HepG2 (cell line): ENCODE measurements at regions not wholly inside any gene's neighbourhood (a gene's known extent, or its start where the extent isn't known, plus 50 kb on each side); places are given as distances from the start of the nearest gene placed in this dataset.

Experiments
- CBFB ChIP-seq: sonication (generic); formaldehyde crosslinking; IDR thresholded peaks from 2 replicates; pipeline ENCODE4 v1.4.0; 2020; ENCODE audit warnings: missing genetic modification reagents
- EEA1 ChIP-seq: sonication (generic); formaldehyde crosslinking; IDR thresholded peaks from 2 replicates; pipeline ENCODE4 v1.5.1; 2020; ENCODE audit warnings: mild to moderate bottlenecking, missing genetic modification reagents, borderline replicate concordance
- GATAD1 ChIP-seq: IDR thresholded peaks from 2 replicates; pipeline ENCODE4 v1.6.1; 2016; ENCODE audit warnings: missing genetic modification reagents, missing compliant biosample characterization
- GZF1 ChIP-seq: sonication (generic); formaldehyde crosslinking; IDR thresholded peaks from 2 replicates; pipeline ENCODE4 v1.5.1; 2020; ENCODE audit warnings: mild to moderate bottlenecking, missing genetic modification reagents
- HMGXB4 ChIP-seq, 2 experiments: sonication (generic) in 1 of 2; formaldehyde crosslinking in 1 of 2; IDR thresholded peaks; 2 replicates each; pipeline versions ENCODE4 v1.4.0 to v1.6.1; 2018 to 2020; ENCODE audit warnings: missing genetic modification reagents in 2 of 2, borderline replicate concordance in 1 of 2, low read depth in 1 of 2, mild to moderate bottlenecking in 1 of 2, missing biosample characterization in 1 of 2
- KDM2A ChIP-seq: sonication (generic); formaldehyde crosslinking; IDR thresholded peaks from 2 replicates; pipeline ENCODE4 v1.4.0; 2020; ENCODE audit warnings: low read depth, missing genetic modification reagents, borderline replicate concordance
- NBN ChIP-seq: fragments of 450-650 bp; conservative IDR thresholded peaks from 2 replicates; pipeline ENCODE4 v1.6.1; 2017
- NFYC ChIP-seq: IDR thresholded peaks from 2 replicates; pipeline ENCODE4 v1.6.1; 2016; ENCODE audit warnings: missing genetic modification reagents, missing compliant biosample characterization
- PHF20 ChIP-seq: sonication (generic); formaldehyde crosslinking; IDR thresholded peaks from 2 replicates; pipeline ENCODE4 v1.5.0; 2020; ENCODE audit warnings: mild to moderate bottlenecking, missing genetic modification reagents
- POGK ChIP-seq: sonication (generic); formaldehyde crosslinking; conservative IDR thresholded peaks from 2 replicates; pipeline ENCODE4 v1.8.0; 2022; ENCODE audit warnings: mild to moderate bottlenecking, moderate library complexity, missing genetic modification reagents
- RXRB ChIP-seq: IDR thresholded peaks from 2 replicates; pipeline ENCODE4 v1.6.1; 2016; ENCODE audit warnings: borderline replicate concordance, missing genetic modification reagents, missing compliant biosample characterization
- SIN3A ChIP-seq: IDR thresholded peaks from 2 replicates; pipeline ENCODE4 v1.6.1; 2011; ENCODE audit warnings: low read depth, mild to moderate bottlenecking, control low read depth, low read length, borderline replicate concordance
- SOX13 ChIP-seq, 3 experiments: fragments of 450-650 bp in 1 of 3; sonication (generic) in 1 of 3; formaldehyde crosslinking in 1 of 3; IDR thresholded peaks in 2 of 3; conservative IDR thresholded peaks in 1 of 3; 2 replicates each; pipeline versions ENCODE4 v1.5.0 to v1.6.1; 2016 to 2020; ENCODE audit warnings: antibody characterized with exemption in 1 of 3, mild to moderate bottlenecking in 1 of 3, missing compliant biosample characterization in 1 of 3, missing genetic modification reagents in 1 of 3, moderate library complexity in 1 of 3
- TBP ChIP-seq: sonication (generic); formaldehyde crosslinking; IDR thresholded peaks from 2 replicates; pipeline ENCODE4 v1.5.0; 2020; ENCODE audit warnings: missing genetic modification reagents
- ZBTB20 ChIP-seq: sonication (generic); formaldehyde crosslinking; IDR thresholded peaks from 2 replicates; pipeline ENCODE4 v1.8.1; 2023; ENCODE audit warnings: missing genetic modification reagents, low read depth, mild to moderate bottlenecking, borderline replicate concordance
- ZFP36L1 ChIP-seq: sonication (generic); formaldehyde crosslinking; IDR thresholded peaks from 2 replicates; pipeline ENCODE4 v1.8.0; 2022; ENCODE audit warnings: mild to moderate bottlenecking, missing genetic modification reagents, moderate library complexity
- ZNF18 ChIP-seq: sonication (generic); formaldehyde crosslinking; IDR thresholded peaks from 2 replicates; pipeline ENCODE4 v1.8.0; 2022; ENCODE audit warnings: mild to moderate bottlenecking, missing genetic modification reagents; ENCODE audit not compliant: insufficient replicate concordance
- ZNF547 ChIP-seq: sonication (generic); formaldehyde crosslinking; IDR thresholded peaks from 2 replicates; pipeline ENCODE4 v1.5.1; 2020; ENCODE audit warnings: mild to moderate bottlenecking, missing genetic modification reagents
- ZNF83 ChIP-seq: sonication (generic); formaldehyde crosslinking; IDR thresholded peaks from 2 replicates; pipeline ENCODE4 v1.4.0; 2020; ENCODE audit warnings: missing genetic modification reagents, mild to moderate bottlenecking, borderline replicate concordance
- ZSCAN9 ChIP-seq: IDR thresholded peaks from 2 replicates; pipeline ENCODE4 v1.6.1; 2016; ENCODE audit warnings: borderline replicate concordance
- TF ChIP-seq, protein P1 (sequence below): sonication (generic); formaldehyde crosslinking; IDR thresholded peaks from 2 replicates; pipeline ENCODE4 v1.5.0; 2020; ENCODE audit warnings: mild to moderate bottlenecking, missing genetic modification reagents

- TF ChIP-seq SOX13 (IDR thresholded peaks at IDR 0.05) (no peak), SOX13 (CRISPR knock-in tag; conservative IDR thresholded peaks at IDR 0.05 in 1 of 2, IDR thresholded peaks at IDR 0.05 in 1 of 2) (no peak), ZFP36L1 (CRISPR knock-in tag) (no peak), KDM2A (CRISPR knock-in tag) (no peak), GZF1 (CRISPR knock-in tag) (no peak), CBFB (no peak), ZNF547 (CRISPR knock-in tag) (no peak), SIN3A (no peak), NBN (no peak), TBP (CRISPR knock-in tag) (no peak), ZNF18 (CRISPR knock-in tag) (no peak), HMGXB4 (CRISPR knock-in tag; IDR thresholded peaks at IDR 0.05; ENCODE audit: borderline replicate concordance in 1 of 2, low read depth in 1 of 2) (no peak), ZNF83 (CRISPR knock-in tag) (no peak), ZSCAN9 (CRISPR knock-in tag) (no peak), POGK (no peak), NFYC (CRISPR knock-in tag) (no peak), PHF20 (CRISPR knock-in tag) (no peak), EEA1 (no peak), ZBTB20 (CRISPR knock-in tag) (no peak), GATAD1 (CRISPR knock-in tag) (no peak), RXRB (CRISPR knock-in tag) (0 out of 2 replicates have a peak, but pooled peaks have one; percentile 2)
- TF ChIP-seq, protein P1, sequence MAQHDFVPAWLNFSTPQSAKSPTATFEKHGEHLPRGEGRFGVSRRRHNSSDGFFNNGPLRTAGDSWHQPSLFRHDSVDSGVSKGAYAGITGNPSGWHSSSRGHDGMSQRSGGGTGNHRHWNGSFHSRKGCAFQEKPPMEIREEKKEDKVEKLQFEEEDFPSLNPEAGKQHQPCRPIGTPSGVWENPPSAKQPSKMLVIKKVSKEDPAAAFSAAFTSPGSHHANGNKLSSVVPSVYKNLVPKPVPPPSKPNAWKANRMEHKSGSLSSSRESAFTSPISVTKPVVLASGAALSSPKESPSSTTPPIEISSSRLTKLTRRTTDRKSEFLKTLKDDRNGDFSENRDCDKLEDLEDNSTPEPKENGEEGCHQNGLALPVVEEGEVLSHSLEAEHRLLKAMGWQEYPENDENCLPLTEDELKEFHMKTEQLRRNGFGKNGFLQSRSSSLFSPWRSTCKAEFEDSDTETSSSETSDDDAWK = no peak
Observed at GRCh38 chr2:8118940-8119781, 562.7 kb upstream of the ID2 start (continued).
